ENCODE measurements at regions not wholly inside any gene's neighbourhood (a gene's known extent, or its start where the extent isn't known, plus 50 kb on each side); places are given as distances from the start of the nearest gene placed in this dataset.

- TF ChIP-seq CTCF (IDR thresholded peaks at IDR 0.05) (no peak), EP300 (IDR thresholded peaks at IDR 0.05) (no peak), POLR2AphosphoS5 (IDR thresholded peaks at IDR 0.05) (no peak), POLR2A (IDR thresholded peaks at IDR 0.05) (no peak)
Observed at GRCh38 chr2:35538796-35539195, 816.8 kb upstream of the CRIM1 start.
